LNCAP (cell line): ENCODE measurements at regions not wholly inside any gene's neighbourhood (a gene's known extent, or its start where the extent isn't known, plus 50 kb on each side); places are given as distances from the start of the nearest gene placed in this dataset.

Source experiments
- TF ChIP-seq, protein P1 (sequence below): fragments of 450-650 bp; IDR thresholded peaks from 2 replicates; pipeline ENCODE4 v1.5.1; 2017; ENCODE audit warnings: mild to moderate bottlenecking

DNA sequence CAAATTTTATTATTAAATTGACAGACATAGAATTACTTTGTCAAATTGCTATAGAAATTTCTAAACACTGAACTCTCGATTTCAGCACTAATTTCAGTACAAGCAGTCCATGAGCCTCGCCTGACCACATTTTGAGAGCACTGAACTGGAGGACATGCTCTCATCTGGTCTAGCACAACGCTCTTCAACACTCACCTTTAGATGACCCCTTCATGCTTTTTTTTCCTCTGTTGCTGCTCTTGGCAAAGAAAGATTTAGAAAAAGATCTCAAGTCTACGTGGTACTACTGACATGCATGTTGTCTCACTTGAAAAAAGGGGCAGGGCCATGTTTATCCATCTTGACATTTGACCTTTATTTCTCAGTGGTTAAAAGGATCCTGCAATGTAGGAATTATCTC, 981.5 kb downstream of the DIAPH3 start:
- TF ChIP-seq, protein P1, sequence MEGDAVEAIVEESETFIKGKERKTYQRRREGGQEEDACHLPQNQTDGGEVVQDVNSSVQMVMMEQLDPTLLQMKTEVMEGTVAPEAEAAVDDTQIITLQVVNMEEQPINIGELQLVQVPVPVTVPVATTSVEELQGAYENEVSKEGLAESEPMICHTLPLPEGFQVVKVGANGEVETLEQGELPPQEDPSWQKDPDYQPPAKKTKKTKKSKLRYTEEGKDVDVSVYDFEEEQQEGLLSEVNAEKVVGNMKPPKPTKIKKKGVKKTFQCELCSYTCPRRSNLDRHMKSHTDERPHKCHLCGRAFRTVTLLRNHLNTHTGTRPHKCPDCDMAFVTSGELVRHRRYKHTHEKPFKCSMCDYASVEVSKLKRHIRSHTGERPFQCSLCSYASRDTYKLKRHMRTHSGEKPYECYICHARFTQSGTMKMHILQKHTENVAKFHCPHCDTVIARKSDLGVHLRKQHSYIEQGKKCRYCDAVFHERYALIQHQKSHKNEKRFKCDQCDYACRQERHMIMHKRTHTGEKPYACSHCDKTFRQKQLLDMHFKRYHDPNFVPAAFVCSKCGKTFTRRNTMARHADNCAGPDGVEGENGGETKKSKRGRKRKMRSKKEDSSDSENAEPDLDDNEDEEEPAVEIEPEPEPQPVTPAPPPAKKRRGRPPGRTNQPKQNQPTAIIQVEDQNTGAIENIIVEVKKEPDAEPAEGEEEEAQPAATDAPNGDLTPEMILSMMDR: no peak

DNA sequence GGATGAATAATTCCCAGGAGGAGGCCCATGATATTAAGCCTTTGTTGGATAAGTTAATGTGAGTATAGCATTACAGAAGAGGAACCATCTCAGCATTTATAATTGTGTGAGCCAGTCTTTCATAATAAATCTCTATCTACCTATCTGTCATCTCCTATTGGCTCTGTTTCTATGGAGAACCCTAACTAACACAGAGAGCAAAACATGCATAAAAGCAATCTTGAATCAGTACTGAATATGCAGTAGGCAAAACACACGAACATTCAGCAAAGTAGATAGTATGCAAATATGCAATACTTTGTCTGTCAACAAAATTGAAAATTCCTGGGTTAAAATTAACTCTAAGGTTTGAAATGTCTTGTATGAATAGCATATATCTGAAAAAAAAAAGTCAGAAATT, 966.3 kb downstream of the DIAPH3 start:
- TF ChIP-seq, protein P1: no peak

DNA sequence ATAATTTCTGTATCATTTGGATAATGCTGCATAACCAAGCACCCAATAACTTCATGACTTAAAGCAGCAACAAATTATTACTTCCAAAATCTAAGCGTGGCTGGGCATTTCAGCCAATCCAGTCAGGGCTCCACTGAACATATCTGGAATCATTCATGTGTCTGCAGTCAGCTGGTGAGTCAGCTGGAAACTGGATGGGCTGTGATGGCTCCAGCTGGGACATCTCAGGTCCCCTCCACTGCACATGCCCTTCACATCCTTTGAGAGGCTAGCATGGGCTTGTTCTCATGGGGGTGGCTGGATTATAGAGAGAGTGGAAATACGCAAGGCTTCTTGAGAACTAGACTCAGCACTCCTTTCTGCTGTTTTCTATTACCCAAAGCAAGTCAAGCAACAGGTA, 961.9 kb downstream of the DIAPH3 start:
- TF ChIP-seq, protein P1: no peak

DNA sequence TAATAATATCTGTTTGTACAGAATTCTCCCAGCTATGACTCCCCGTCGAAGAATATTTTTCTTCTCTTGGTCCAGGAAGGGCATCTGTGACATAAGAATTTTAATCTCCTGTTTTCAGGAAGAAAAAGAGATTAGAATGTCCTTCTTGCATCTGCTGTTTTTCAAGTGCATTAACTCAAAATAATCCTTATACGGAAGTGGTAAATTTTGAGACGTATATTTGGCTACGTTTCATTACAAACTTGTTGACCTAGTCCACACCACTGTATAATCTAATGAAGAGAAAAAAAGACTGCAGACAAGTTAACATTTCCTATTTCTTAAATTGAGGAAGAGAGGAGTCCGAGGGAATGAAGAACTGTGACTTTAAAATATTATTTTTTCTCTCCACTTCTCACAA, 959.9 kb downstream of the DIAPH3 start:
- TF ChIP-seq, protein P1: no peak

DNA sequence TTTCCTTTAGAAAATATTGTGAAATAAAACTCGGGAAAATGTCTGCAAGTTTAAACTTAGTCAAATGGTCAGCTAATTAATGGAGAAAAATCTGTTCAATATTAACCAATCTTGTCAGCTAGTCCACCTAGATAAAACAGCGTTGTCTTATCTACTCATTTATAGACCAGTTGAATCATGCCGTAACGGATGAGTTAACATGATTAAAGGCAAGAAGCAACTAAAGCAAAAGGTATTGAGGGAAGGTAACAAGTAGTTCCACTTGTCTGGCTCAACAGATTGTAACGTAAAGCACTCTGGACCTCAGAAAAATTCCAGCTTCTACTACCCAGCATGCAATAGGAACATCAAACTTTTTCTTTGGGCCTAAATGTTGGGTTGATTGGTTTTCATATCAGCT, 958.2 kb downstream of the DIAPH3 start:
- TF ChIP-seq, protein P1: no peak

DNA sequence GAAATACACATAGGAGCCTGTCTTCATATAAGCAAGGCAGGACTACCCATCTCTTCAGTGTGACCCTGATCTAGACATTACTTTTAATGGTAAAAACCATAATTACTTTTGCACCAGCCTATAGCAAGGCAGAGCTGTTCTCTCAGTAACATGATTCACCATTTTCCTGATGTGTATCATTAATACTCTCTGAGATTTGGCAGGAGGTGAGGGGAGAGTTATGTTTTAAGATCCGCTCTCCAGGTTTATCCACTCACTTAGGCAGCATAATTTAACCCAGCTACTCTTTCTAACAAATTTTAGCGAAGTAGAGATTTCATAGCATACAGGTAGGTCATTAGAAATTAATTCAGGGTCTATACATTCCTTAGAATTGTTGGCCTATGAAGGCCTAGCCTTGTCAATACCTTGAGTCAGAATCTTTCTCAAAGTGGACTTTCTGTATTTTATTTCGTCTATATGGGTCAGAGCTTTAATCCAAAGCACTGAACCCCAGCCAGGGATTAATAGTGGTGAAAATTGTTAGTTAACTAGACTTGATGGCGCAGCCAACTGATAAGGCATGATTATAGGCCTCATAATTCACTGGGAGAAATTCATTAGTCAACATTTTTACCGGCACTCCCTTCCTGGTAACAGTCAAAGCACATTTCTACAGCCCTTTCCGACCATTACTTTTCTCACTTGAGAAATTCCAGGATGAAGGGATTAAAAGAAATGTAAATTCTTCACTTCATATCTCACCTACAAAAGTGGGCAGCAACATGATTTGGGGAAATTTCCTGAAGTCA, 955.1 kb downstream of the DIAPH3 start:
- TF ChIP-seq, protein P1: no peak

DNA sequence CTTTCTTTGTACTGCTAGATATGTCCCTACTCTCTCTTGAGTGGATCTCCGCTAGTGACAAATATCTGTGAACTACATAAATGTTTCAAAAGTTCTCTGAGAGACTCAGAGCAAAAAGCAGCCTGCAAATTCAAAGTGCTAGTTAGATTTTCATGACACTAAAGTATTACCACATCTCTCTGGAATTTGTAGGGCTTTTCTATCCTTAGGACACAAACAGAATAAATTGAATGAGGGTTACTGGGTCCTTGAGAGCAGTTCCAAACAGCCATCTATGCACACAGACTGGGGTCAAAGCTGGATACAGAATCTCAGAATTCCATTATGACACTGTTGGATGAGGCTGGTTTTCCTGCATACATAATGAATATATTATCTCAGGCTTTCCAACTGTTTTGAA, 953.2 kb downstream of the DIAPH3 start:
- TF ChIP-seq, protein P1: no peak

DNA sequence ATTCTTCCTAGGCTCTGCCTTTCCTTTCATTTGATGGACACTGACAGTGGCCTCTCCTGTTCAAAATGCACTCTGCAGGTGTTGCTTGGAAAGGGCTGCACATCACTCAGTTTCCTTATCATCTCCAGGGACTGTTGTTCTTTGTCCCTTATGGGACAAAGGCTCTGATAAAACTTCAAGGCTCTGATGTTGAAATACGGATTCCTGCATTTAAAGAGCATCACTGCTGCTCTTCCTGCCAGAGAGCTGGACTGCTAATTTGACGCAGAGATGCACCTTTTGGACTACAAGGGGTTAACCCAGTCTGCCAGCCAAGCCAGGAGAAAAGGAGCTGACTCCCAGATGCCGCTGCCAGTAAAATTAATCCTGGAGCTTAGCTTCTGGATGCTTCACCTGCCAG, 952.1 kb downstream of the DIAPH3 start:
- TF ChIP-seq, protein P1: no peak
